ENCODE measurements at regions not wholly inside any gene's neighbourhood (a gene's known extent, or its start where the extent isn't known, plus 50 kb on each side); places are given as distances from the start of the nearest gene placed in this dataset.

GRCh38 chr2:160810406-160810805, 316.8 kb upstream of the RBMS1 start:
- no peak for TF ChIP-seq YY1 (IDR thresholded peaks at IDR 0.05; ENCODE audit: insufficient read depth, insufficient read length)
- TF ChIP-seq SUZ12 (IDR thresholded peaks at IDR 0.05; ENCODE audit: extremely low read depth, insufficient read depth, insufficient read length): no peak
- no peak for TF ChIP-seq ZNF274 (IDR thresholded peaks at IDR 0.05; ENCODE audit: low read depth, low read length)
